ENCODE measurements at regions not wholly inside any gene's neighbourhood (a gene's known extent, or its start where the extent isn't known, plus 50 kb on each side); places are given as distances from the start of the nearest gene placed in this dataset.

DNA sequence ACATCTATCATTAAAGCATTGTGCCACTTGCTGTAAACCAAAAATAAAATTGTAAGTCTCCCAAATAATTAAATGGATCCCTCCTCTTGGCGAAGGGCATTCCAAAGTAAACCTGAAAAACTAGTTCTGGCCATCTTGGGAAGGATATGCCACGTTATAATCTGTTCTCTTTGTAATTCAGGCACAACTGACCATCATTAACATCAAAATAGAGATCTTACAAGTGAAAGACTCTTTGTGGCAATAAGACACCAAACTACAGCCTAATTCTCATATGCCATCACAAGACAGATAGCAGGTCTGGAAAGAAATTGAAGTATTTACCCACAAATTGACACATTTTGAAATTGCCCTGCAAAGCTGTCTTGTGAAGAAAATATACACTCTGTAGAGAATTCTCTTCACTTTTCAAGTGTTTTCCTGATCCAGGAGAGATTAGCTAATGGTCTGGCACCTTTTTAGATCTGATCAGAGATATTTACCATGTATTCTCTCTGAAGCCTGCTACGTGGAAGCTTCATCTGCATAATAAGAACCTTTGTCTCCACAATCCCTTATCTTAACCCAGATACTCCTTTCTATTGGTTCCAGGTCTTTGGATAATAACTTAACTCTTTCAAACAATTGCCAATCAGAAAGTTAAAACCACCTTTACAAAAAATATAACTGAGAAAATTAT is 630.4 kb upstream of the CCDC179 start:
- DNase-seq: no peak

GRCh38 chr11:23494981-23495380 is 634.7 kb upstream of the CCDC179 start:
- DNase-seq: no peak

GRCh38 chr11:23496340-23496739 is 636.1 kb upstream of the CCDC179 start:
- no peak for DNase-seq

DNA sequence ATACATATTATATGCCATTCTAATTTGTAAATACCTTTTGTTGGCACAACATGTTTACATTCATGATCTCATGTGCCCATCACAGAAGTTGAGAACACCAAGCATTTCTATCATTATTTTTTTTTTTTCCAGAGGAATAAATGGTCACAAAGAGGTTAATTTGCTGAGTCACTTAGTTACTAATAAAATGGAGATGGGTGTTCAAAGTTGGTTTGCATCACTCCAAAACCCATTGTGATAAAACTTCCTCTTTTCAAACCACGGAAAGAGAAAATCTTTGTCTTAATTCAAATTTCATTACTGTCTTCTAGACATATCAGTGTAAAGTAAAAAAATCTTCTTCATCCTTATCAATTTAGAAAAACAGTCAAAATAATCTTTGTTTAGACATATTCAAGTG is 636.8 kb upstream of the CCDC179 start:
- no peak for DNase-seq

DNA sequence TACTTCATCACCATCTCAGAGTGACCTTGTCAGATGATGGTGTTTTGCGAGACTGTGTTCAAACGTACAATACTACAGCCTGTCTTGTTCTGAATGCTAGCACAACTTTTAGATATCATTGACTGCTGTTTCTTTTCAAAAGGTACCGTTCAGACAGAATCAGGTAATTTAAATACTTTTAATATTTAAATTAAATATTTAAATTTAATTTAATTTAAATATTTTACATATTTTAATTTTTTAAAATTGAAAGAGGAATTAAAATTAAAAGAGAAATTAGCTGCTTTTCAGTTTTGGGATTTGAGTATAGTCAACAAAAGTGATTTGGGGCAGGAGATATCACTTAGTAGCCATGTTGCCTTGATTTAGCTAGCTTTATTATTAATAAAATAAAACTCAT is 642.1 kb upstream of the CCDC179 start:
- no peak for DNase-seq

DNA sequence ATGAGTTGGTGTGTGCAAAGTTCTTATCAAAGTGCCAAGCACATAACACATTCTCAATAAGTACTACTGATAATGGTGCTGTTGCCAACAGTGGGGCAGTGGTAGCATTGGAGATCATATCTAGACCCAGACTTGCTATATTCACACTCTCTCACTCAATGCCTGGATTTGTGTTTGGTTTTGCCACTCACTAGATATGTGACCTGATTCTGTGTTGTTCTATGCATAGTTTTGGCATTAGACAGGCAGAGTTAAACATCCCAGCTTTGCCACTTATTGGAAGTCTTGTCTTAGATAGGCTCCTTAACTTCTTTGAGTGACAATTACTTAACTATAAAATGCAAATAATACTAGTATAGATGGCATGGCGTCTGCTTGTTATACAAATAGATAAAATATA is 642.6 kb upstream of the CCDC179 start:
- DNase-seq: no peak

DNA sequence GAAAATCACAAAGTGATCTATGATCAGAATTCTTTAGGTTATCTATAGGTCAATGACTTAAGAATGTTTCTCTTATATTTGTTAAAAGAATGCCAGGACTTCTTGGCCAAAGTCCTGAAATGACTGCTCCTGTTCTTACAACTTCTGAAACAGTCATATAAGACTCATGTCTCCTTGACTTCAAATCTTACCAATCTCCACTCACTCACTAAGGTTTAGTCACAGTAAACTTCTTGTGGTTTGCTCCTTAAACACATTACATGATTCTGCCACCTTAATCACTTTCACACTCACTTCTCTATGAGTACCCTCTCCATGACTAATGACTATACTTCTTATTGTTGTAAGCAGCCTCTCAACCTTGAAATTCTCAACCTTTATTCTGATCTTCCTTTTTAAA is 648.7 kb upstream of the CCDC179 start:
- DNase-seq: no peak

GRCh38 chr11:23509821-23510220 is 649.5 kb upstream of the CCDC179 start:
- no peak for DNase-seq

- DNase-seq: no peak
Measured at GRCh38 chr11:23519194-23519593, 658.9 kb upstream of the CCDC179 start.

GRCh38 chr11:23520226-23520960 is 660.1 kb upstream of the CCDC179 start:
- DNase-seq: no peak

- DNase-seq: no peak
Measured at GRCh38 chr11:23536907-23537306, 676.6 kb upstream of the CCDC179 start.

DNA sequence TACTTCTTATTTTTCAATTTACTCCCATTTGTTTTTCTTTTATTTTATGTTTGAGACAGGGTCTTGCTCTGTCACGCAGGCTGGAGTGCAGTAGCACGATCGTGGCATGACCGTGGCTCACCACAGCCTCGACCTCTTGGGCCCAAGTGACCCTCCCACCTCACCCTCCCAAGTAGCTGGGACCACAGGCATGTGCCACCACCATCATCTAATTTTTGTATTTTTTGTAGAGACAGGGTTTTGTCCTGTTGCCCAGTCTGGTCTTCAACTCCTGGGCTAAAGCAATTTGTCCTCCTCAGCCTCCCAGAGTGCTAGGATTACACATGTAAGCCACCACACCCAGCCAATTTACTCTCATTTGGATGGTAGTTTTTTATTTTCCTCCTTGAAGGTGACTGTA is 679.3 kb upstream of the CCDC179 start:
- DNase-seq: no peak

- peak in 1 of 2 donors; percentile 2 for DNase-seq
Measured at GRCh38 chr11:23540101-23540561, 679.9 kb upstream of the CCDC179 start.

DNA sequence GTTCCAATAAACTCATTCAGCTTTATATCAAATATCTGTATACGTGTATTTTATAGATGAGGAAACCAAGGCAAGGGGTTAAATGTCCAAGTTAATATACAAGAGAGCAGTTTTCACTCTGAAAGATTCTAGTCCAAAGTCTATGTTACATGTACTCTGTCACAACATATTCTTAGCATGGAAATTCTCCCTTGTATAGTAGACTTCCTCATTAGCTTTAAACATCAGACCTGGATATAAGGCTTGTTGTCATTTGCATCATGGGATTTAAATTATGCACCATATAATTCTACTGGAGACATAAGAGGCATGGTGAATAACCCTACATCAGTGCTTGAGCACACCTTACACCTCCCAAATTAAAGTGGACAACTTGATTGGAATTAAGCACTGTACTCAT is 681.9 kb upstream of the CCDC179 start:
- DNase-seq: no peak

- no peak for DNase-seq
Measured at GRCh38 chr11:23542816-23543215, 682.5 kb upstream of the CCDC179 start.

DNA sequence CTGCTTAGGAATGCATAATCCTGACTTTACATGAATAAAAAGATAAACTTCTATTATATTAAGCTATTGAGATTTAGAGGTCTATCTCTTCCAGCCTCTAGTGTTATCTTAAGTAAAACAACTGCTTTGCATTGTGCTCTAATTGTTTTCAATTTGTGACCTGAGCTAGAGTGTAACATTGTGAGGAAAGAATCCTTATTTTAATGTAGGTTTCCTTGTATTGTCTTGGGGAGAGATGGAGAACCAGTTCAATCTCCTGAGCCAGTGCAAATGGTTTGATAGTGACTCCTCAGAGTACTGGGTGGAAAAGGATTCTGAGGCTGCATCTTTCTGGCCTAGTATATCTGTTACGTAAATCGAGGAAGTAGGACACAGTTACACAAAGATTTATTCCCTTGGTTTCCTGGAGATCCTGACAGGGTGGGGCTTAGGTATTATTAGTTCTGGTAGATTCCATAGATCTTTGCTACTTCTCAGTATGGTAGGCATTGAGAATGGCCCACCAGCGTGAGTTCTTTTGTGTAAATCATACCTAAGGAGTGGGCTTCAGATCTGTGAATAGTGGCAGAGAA is 683.5 kb upstream of the CCDC179 start:
- DNase-seq: no peak

- no peak for DNase-seq
Measured at GRCh38 chr11:23551706-23552105, 691.4 kb upstream of the CCDC179 start.

- no peak for DNase-seq
Measured at GRCh38 chr11:23554002-23554401, 693.7 kb upstream of the CCDC179 start.

DNA sequence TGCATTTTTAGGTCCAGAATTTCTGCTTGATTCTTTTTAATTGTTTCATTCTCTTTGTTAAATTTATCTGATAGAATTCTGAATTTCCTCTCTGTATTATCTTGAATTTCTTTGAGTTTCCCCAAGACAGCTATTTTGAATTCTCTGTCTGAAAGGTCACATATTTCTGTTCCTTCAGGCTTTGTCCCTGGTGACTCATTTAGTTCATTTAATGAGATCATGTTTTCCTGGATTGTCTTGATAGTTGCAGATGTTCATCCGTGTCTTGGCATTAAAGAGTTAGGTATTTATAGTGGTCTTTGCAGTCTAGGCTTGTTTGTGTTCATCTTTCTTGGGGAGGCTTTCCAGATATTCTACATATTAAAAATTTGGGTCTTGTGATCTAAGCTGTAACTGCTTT is 694.8 kb upstream of the CCDC179 start:
- no peak for DNase-seq

DNA sequence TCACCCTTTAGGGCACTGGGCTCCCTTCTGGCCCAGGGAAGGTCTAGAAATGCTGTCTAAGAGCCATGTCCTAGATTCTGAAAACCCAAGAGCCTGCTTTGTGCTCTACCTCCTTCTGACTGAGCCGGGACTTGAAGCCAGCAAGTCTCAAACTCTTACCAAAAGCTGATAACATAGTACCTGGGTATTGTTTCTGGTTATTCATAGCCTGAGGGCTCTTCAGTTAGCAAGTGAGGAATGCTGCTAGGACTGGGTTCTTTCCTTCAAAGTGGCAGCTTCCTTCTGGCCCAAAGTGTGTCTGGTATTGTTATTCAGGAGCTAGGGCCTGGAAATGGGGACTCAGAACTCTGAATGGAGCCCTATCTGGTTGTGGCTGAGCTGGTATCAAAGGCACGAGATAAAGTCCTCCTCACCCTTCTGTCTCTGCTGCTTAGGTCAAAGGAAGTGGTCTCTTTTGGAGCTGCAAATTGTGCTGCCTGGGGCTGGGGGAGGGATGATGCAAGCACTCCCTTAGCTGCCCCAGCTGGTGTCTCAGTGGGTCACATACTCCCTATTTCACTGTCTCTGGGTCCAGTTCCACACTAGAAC is 696.0 kb upstream of the CCDC179 start:
- DNase-seq: no peak

GRCh38 chr11:23563591-23563990 is 703.3 kb upstream of the CCDC179 start:
- DNase-seq: no peak

DNA sequence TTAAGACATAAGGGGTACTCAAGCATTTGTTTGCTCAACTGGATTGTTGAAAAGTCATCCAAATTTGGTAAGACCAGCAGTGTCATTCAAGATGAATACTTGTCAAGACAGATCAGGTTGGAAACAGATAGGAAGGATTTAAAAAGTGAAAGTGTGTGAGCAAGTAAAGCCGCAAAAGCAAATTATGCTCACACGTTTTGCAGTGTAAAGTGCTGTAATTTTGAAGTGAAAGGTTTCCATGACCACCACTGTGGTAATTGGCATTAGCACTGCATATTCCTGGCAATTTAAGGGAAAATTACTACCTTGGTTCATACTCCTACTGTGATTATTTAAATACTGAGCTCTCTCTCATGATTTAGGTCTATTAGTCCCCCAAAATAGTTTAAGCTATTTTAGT is 704.1 kb upstream of the CCDC179 start:
- DNase-seq: no peak

DNA sequence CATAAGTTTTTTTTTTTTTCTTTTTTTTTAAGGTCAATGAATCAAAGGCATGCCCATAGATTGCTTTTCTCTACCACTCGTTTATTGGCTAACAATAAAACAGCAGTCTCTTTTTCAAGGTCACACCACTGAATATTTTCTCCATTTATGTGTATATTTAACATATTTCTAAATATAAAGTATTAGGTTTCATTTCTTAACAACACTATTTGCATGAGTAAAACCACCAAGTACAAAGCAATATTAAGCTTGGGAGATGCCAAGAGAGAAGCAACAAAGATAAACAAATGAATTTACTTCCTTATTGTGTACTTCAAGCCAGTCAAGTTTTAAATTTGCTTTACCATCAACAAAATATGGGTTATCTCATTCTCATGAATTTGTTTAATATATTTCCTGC is 708.9 kb upstream of the CCDC179 start:
- DNase-seq: no peak

DNA sequence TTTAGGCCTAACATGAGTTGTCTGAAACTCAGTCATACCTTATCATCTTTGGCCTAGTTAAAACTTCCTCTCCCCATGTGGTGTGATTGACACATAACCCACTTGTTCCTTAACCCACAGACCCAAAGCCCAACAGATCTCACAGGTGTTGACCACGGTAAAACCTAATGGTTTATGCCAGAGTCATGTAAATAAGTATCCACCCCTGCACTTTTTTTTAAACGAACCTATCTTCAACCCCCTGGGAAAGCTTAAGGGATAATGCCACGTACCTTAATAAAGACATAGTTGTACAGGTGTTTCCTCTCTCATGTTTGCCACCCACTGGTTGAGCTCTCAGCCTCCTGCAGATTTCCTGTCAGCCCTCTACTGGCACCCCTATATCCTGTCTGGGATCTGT is 709.3 kb upstream of the CCDC179 start:
- no peak for DNase-seq

All from bone marrow (tissue), 2 donors.